HG03196 (cell line): ENCODE measurements at regions not wholly inside any gene's neighbourhood (a gene's known extent, or its start where the extent isn't known, plus 50 kb on each side); places are given as distances from the start of the nearest gene placed in this dataset.
"Not testable (repeated sequence)": the region's sequence is repeated elsewhere in the genome, so short reads cannot be mapped to it uniquely, and the experiment has no call there.

Experiments
- ATAC-seq: cut with Tn5 transposase; IDR thresholded peaks from one replicate; pipeline ENCODE4 v1.9.1; 2021; ENCODE audit not compliant: unreplicated experiment

- ATAC-seq = peak; percentile 78
Observed at GRCh38 chr5:112533362-112533761, 114.3 kb upstream of the EPB41L4A start.

GRCh38 chr5:112534067-112534583, 115.0 kb upstream of the EPB41L4A start:
- ATAC-seq = no peak

GRCh38 chr5:112534611-112535255, 115.7 kb upstream of the EPB41L4A start:
- ATAC-seq = no peak

GRCh38 chr5:112535356-112535755, 116.3 kb upstream of the EPB41L4A start:
- no peak for ATAC-seq

GRCh38 chr5:112544558-112544957, 125.5 kb upstream of the EPB41L4A start:
- ATAC-seq = not testable (repeated sequence)

GRCh38 chr5:112546946-112547592, 128.0 kb upstream of the EPB41L4A start:
- no peak for ATAC-seq

GRCh38 chr5:112548246-112548881, 129.3 kb upstream of the EPB41L4A start:
- no peak for ATAC-seq

- ATAC-seq = peak; percentile 62
Observed at GRCh38 chr5:112549127-112549526, 130.1 kb upstream of the EPB41L4A start.

- ATAC-seq = no peak
Observed at GRCh38 chr5:112549605-112550166, 130.6 kb upstream of the EPB41L4A start.

GRCh38 chr5:112551419-112552032, 132.4 kb upstream of the EPB41L4A start:
- ATAC-seq = no peak

- no peak for ATAC-seq
Observed at GRCh38 chr5:112552216-112552615, 133.1 kb upstream of the EPB41L4A start.

- no peak for ATAC-seq
Observed at GRCh38 chr5:112552791-112553190, 133.7 kb upstream of the EPB41L4A start.

- ATAC-seq = no peak
Observed at GRCh38 chr5:112554101-112554977, 135.3 kb upstream of the EPB41L4A start.

- ATAC-seq = no peak
Observed at GRCh38 chr5:112555197-112555596, 136.1 kb upstream of the EPB41L4A start.

- ATAC-seq = no peak
Observed at GRCh38 chr5:112555691-112556090, 136.6 kb upstream of the EPB41L4A start.

- ATAC-seq = not testable (repeated sequence)
Observed at GRCh38 chr5:112559501-112559900, 140.4 kb upstream of the EPB41L4A start.

- ATAC-seq = no peak
Observed at GRCh38 chr5:112560371-112560770, 141.3 kb upstream of the EPB41L4A start.

- no peak for ATAC-seq
Observed at GRCh38 chr5:112563169-112563826, 144.2 kb upstream of the EPB41L4A start.

GRCh38 chr5:112566251-112566650, 147.2 kb upstream of the EPB41L4A start:
- no peak for ATAC-seq

GRCh38 chr5:112569596-112569995, 150.5 kb upstream of the EPB41L4A start:
- no peak for ATAC-seq
